ENCODE measurements at regions not wholly inside any gene's neighbourhood (a gene's known extent, or its start where the extent isn't known, plus 50 kb on each side); places are given as distances from the start of the nearest gene placed in this dataset.

DNA sequence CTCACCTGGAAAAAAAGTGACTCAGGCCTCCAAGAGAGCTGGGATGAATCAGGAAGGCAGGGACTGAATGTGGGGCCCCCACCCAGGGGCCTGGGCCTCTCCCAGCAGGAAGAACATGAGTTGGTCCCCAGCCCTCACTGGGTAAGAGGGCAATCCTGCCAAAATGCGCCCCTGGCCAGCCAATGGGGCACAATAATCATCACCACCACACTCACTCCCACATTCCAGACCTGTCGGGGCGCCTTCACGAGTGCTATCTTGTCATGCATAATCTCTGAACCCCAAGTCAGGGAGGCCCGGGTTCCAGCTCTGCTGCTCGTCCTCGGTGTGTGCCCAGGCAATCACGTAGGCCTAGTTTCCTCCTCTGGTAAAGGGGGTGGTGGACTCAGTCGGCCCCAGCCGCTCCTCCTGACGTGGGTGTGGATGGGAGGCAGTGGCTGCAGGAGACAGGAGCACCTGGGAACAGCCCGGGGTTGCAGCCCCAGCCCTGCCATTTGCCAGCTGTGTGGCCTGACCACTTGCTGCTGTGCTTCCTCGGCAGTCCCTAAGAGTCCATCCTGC is 115.1 kb downstream of the CYP26B1 start:
- H3K4me1 ChIP-seq: no peaks in the 10 kb centered on the region
- no peak overlapping the region for H3K27ac Mint-ChIP-seq
- no peak overlapping the region for H3K4me3 ChIP-seq
- no peak for DNase-seq (ENCODE audit: low spot score)
- no peaks in the 10 kb centered on the region for H3K27me3 ChIP-seq
- peaks cover 14% of the 10 kb centered on the region for H3K27me3 Mint-ChIP-seq (ENCODE audit: insufficient read depth, low read depth)
- H3K4me3 Mint-ChIP-seq: no peak overlapping the region
- H3K9me3 ChIP-seq (ENCODE audit: low read depth): no peaks in the 10 kb centered on the region
- no peak overlapping the region for H3K27ac ChIP-seq
- TF ChIP-seq EZH2 (IDR thresholded peaks at IDR 0.05) (no peak), EZH2phosphoT487 (IDR thresholded peaks at IDR 0.05) (no peak)
- TF ChIP-seq, protein P1, sequence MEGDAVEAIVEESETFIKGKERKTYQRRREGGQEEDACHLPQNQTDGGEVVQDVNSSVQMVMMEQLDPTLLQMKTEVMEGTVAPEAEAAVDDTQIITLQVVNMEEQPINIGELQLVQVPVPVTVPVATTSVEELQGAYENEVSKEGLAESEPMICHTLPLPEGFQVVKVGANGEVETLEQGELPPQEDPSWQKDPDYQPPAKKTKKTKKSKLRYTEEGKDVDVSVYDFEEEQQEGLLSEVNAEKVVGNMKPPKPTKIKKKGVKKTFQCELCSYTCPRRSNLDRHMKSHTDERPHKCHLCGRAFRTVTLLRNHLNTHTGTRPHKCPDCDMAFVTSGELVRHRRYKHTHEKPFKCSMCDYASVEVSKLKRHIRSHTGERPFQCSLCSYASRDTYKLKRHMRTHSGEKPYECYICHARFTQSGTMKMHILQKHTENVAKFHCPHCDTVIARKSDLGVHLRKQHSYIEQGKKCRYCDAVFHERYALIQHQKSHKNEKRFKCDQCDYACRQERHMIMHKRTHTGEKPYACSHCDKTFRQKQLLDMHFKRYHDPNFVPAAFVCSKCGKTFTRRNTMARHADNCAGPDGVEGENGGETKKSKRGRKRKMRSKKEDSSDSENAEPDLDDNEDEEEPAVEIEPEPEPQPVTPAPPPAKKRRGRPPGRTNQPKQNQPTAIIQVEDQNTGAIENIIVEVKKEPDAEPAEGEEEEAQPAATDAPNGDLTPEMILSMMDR (IDR thresholded peaks at IDR 0.05): no peak
- peaks cover 7% of the 10 kb centered on the region for H3K4me1 Mint-ChIP-seq
- H3K36me3 Mint-ChIP-seq: no peaks in the 10 kb centered on the region
- no peaks in the 10 kb centered on the region for H3K36me3 ChIP-seq
- H2AFZ ChIP-seq (replicated peaks): no peak overlapping the region
- H3K9ac ChIP-seq: no peak overlapping the region
- H3K4me2 ChIP-seq: no peak overlapping the region
- H3F3A ChIP-seq (ENCODE audit: low read depth): no peaks in the 10 kb centered on the region
- H3K9me3 Mint-ChIP-seq: no peaks in the 10 kb centered on the region
- no peaks in the 10 kb centered on the region for H4K20me1 ChIP-seq (ENCODE audit: low read depth)
- H3K79me2 ChIP-seq (ENCODE audit: low read depth): no peaks in the 10 kb centered on the region

DNA sequence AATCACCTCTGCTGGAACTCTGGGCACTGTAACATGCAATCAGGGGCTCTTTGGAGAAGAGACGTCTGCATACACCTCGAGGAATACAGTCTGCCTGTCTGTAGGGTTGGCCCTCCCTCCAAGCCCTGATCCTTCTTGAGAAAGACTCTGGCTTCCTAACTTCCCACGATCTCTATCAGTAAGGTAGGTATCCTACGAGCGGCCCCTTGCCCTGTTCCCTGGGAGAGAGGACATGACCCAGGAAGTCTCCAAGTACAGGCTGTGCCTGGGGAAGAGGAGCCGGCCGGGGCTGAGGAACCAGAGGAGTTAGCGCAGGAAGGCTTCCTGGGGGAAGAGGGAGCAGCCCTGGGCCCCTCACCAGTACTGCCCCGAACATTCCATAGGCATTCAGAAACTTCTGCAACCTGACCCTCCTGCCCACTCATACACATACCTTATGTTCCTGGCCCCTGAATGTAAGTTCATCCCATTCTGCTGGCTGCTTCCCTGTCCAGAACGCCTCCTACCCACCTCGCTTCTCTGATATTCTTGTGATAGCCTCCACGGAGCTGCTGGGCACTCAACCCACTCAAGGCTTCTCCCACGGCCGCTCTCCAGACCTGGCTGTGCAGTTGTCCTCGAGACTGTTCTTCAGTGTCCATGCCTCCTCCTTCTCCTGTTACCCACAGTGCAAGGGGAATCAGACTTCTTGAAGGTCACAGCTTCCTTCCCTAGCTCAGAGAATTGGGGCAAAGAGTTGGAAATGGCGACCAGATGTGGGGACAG is 116.1 kb downstream of the CYP26B1 start:
- Mint-ChIP-seq H3K9me3 (no peaks in the 10 kb centered on the region), H3K4me3 (no peak overlapping the region), H3K36me3 (no peaks in the 10 kb centered on the region), H3K4me1 (peaks cover 7% of the 10 kb centered on the region), H3K27me3 (ENCODE audit: insufficient read depth, low read depth) (peaks cover 14% of the 10 kb centered on the region), H3K27ac (no peak overlapping the region)
- no peaks in the 10 kb centered on the region for H4K20me1 ChIP-seq (ENCODE audit: low read depth)
- H3K27ac ChIP-seq: no peak overlapping the region
- DNase-seq (ENCODE audit: low spot score): no peak
- H3K4me2 ChIP-seq: no peak overlapping the region
- no peak overlapping the region for H2AFZ ChIP-seq (replicated peaks)
- H3K9me3 ChIP-seq (ENCODE audit: low read depth): no peaks in the 10 kb centered on the region
- no peaks in the 10 kb centered on the region for H3K27me3 ChIP-seq
- H3K9ac ChIP-seq: no peak overlapping the region
- TF ChIP-seq EZH2phosphoT487 (IDR thresholded peaks at IDR 0.05) (no peak), EZH2 (IDR thresholded peaks at IDR 0.05) (no peak)
- TF ChIP-seq, protein P1 (IDR thresholded peaks at IDR 0.05): no peak
- H3K4me3 ChIP-seq: no peak overlapping the region
- no peaks in the 10 kb centered on the region for H3K36me3 ChIP-seq
- no peaks in the 10 kb centered on the region for H3K4me1 ChIP-seq
- H3F3A ChIP-seq (ENCODE audit: low read depth): no peaks in the 10 kb centered on the region
- no peaks in the 10 kb centered on the region for H3K79me2 ChIP-seq (ENCODE audit: low read depth)

DNA sequence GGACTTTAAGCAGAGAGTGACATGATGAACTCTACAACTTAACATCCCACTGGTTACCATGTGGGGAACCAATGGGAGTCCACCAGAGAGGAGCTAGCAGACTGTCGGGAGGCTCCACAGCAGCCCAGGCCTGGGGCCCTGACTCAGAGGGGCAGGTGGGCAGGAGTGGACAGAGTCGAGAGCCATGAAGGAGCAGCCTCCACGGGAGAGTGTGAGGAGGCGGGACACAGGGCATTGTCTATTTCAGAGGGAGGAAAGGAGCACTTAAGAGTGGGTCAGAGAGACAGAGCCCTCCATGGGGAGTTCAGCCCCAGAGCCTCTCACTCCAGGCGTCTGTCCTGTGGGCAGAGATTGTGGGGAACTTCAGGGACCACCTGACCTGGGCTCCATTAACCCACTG is 118.7 kb downstream of the CYP26B1 start:
- Mint-ChIP-seq H3K27me3 (ENCODE audit: insufficient read depth, low read depth) (peaks cover 15% of the 10 kb centered on the region), H3K9me3 (no peaks in the 10 kb centered on the region), H3K27ac (no peak overlapping the region), H3K4me1 (peaks cover 3% of the 10 kb centered on the region), H3K36me3 (no peaks in the 10 kb centered on the region), H3K4me3 (no peak overlapping the region)
- Histone ChIP-seq H4K20me1 (ENCODE audit: low read depth) (no peaks in the 10 kb centered on the region), H3K36me3 (no peaks in the 10 kb centered on the region), H3K4me3 (no peak overlapping the region), H3K79me2 (ENCODE audit: low read depth) (no peaks in the 10 kb centered on the region), H3K9ac (no peak overlapping the region), H3F3A (ENCODE audit: low read depth) (no peaks in the 10 kb centered on the region), H3K4me2 (no peak overlapping the region), H3K9me3 (ENCODE audit: low read depth) (no peaks in the 10 kb centered on the region), H2AFZ (replicated peaks) (no peak overlapping the region), H3K4me1 (no peaks in the 10 kb centered on the region), H3K27me3 (no peaks in the 10 kb centered on the region), H3K27ac (no peak overlapping the region)
- TF ChIP-seq EZH2 (IDR thresholded peaks at IDR 0.05) (no peak), EZH2phosphoT487 (IDR thresholded peaks at IDR 0.05) (no peak)
- TF ChIP-seq, protein P1 (IDR thresholded peaks at IDR 0.05): no peak
- no peak for DNase-seq (ENCODE audit: low spot score)

Measured in neural progenitor cell (in vitro differentiated cells).